ENCODE measurements at regions not wholly inside any gene's neighbourhood (a gene's known extent, or its start where the extent isn't known, plus 50 kb on each side); places are given as distances from the start of the nearest gene placed in this dataset.

DNA sequence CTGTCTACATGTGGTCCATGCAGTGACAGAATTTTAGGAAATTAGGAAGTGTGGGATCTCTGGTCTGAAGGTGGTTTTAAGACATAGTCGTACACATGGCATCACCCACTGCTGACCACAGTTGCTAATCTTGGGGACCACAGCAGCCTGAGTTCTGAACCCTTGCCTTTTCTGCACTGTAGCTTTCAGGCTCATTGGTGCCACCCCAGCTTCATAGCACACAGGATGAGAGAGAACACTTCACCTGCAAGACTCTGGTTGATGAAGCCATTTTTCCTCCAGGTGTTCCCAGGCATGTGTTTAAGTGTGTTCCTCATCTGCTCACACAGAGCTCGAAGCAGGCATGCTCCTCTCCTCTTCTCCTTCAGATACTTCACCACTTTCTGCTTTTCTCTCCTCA is 68.2 kb upstream of the S1PR3 start:
- POLR2A ChIA-PET = no interaction called here
- Mint-ChIP-seq H3K36me3 (ENCODE audit: insufficient read depth, unreplicated experiment) (no peaks in the 10 kb centered on the region), H3K27me3 (ENCODE audit: insufficient read depth, unreplicated experiment) (no peaks in the 10 kb centered on the region), H3K4me3 (ENCODE audit: unreplicated experiment) (no peak overlapping the region), H3K4me1 (ENCODE audit: insufficient read depth, unreplicated experiment) (no peaks in the 10 kb centered on the region), H3K27ac (ENCODE audit: low read depth, unreplicated experiment) (no peak overlapping the region), H3K9me3 (ENCODE audit: unreplicated experiment) (no peaks in the 10 kb centered on the region)
- CTCF ChIA-PET = no interaction called here
- TF ChIP-seq, protein P1, sequence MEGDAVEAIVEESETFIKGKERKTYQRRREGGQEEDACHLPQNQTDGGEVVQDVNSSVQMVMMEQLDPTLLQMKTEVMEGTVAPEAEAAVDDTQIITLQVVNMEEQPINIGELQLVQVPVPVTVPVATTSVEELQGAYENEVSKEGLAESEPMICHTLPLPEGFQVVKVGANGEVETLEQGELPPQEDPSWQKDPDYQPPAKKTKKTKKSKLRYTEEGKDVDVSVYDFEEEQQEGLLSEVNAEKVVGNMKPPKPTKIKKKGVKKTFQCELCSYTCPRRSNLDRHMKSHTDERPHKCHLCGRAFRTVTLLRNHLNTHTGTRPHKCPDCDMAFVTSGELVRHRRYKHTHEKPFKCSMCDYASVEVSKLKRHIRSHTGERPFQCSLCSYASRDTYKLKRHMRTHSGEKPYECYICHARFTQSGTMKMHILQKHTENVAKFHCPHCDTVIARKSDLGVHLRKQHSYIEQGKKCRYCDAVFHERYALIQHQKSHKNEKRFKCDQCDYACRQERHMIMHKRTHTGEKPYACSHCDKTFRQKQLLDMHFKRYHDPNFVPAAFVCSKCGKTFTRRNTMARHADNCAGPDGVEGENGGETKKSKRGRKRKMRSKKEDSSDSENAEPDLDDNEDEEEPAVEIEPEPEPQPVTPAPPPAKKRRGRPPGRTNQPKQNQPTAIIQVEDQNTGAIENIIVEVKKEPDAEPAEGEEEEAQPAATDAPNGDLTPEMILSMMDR (IDR thresholded peaks at IDR 0.05; ENCODE audit: unreplicated experiment) = no peak
- no TSS peak for BruUV-seq (replicated peaks)
- DNase-seq (ENCODE audit: unreplicated experiment) = no peak
- intact Hi-C loops (cut with micrococcal nuclease) = no loop called here

DNA sequence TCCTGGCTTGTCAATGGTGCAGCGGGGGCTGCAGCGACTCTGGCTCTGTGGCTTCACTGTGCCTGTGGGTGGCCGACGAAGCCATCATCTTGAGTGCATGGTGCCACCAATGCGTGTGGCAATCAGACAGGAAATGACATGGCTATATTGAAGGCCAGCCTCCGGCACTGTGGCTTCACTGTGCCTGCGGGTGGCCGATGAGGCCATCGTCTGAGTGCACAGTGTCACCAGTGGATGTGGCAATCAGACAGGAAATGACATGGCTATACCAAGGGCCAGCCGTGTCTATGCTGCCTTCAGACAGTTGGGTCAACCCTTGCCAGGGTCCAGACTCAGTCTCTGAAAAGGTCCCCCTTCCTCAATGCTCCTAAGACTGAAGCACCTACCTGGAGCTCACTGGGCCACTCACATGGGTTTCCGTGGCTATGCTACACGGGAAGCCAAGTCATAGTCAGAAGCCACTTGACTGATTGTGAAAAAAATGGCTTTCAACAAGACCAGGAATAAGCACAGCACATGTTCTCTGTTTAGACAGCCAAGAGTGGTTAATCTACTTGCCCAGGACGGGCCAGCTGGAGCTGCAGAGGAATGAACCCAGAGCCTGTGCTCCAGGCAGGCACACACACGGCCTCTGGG is 67.5 kb upstream of the S1PR3 start:
- intact Hi-C loops (cut with micrococcal nuclease) = no loop called here
- Mint-ChIP-seq H3K4me1 (ENCODE audit: insufficient read depth, unreplicated experiment) (no peaks in the 10 kb centered on the region), H3K9me3 (ENCODE audit: unreplicated experiment) (no peaks in the 10 kb centered on the region), H3K4me3 (ENCODE audit: unreplicated experiment) (no peak overlapping the region), H3K27ac (ENCODE audit: low read depth, unreplicated experiment) (no peak overlapping the region), H3K36me3 (ENCODE audit: insufficient read depth, unreplicated experiment) (no peaks in the 10 kb centered on the region), H3K27me3 (ENCODE audit: insufficient read depth, unreplicated experiment) (no peaks in the 10 kb centered on the region)
- no peak for DNase-seq (ENCODE audit: unreplicated experiment)
- TF ChIP-seq, protein P1 (IDR thresholded peaks at IDR 0.05; ENCODE audit: unreplicated experiment) = no peak
- BruUV-seq (replicated peaks) = no TSS peak
- CTCF ChIA-PET = no interaction called here
- POLR2A ChIA-PET = no interaction called here

GRCh38 chr9:88925481-88925880 is 65.8 kb upstream of the S1PR3 start:
- no peaks in the 10 kb centered on the region for H3K36me3 Mint-ChIP-seq (ENCODE audit: insufficient read depth, unreplicated experiment)
- no peaks in the 10 kb centered on the region for H3K9me3 Mint-ChIP-seq (ENCODE audit: unreplicated experiment)
- intact Hi-C loops (cut with micrococcal nuclease) = no loop called here
- ChIA-PET CTCF (no interaction called here), POLR2A (no interaction called here)
- H3K4me1 Mint-ChIP-seq (ENCODE audit: insufficient read depth, unreplicated experiment) = no peaks in the 10 kb centered on the region
- no TSS peak for BruUV-seq (replicated peaks)
- no peak overlapping the region for H3K4me3 Mint-ChIP-seq (ENCODE audit: unreplicated experiment)
- H3K27ac Mint-ChIP-seq (ENCODE audit: low read depth, unreplicated experiment) = no peak overlapping the region
- TF ChIP-seq, protein P1 (IDR thresholded peaks at IDR 0.05; ENCODE audit: unreplicated experiment) = no peak
- DNase-seq (ENCODE audit: unreplicated experiment) = no peak
- no peaks in the 10 kb centered on the region for H3K27me3 Mint-ChIP-seq (ENCODE audit: insufficient read depth, unreplicated experiment)

- ChIA-PET CTCF (no interaction called here), POLR2A (no interaction called here)
- TF ChIP-seq, protein P1 (IDR thresholded peaks at IDR 0.05; ENCODE audit: unreplicated experiment) = no peak
- Mint-ChIP-seq H3K27me3 (ENCODE audit: insufficient read depth, unreplicated experiment) (no peaks in the 10 kb centered on the region), H3K9me3 (ENCODE audit: unreplicated experiment) (no peaks in the 10 kb centered on the region), H3K4me3 (ENCODE audit: unreplicated experiment) (no peak overlapping the region), H3K4me1 (ENCODE audit: insufficient read depth, unreplicated experiment) (no peaks in the 10 kb centered on the region), H3K27ac (ENCODE audit: low read depth, unreplicated experiment) (no peak overlapping the region), H3K36me3 (ENCODE audit: insufficient read depth, unreplicated experiment) (no peaks in the 10 kb centered on the region)
- DNase-seq (ENCODE audit: unreplicated experiment) = no peak
- intact Hi-C loops (cut with micrococcal nuclease) = no loop called here
- no TSS peak for BruUV-seq (replicated peaks)
Measured at GRCh38 chr9:88926781-88927505, 64.3 kb upstream of the S1PR3 start.
